ENCODE measurements at regions not wholly inside any gene's neighbourhood (a gene's known extent, or its start where the extent isn't known, plus 50 kb on each side); places are given as distances from the start of the nearest gene placed in this dataset.

DNA sequence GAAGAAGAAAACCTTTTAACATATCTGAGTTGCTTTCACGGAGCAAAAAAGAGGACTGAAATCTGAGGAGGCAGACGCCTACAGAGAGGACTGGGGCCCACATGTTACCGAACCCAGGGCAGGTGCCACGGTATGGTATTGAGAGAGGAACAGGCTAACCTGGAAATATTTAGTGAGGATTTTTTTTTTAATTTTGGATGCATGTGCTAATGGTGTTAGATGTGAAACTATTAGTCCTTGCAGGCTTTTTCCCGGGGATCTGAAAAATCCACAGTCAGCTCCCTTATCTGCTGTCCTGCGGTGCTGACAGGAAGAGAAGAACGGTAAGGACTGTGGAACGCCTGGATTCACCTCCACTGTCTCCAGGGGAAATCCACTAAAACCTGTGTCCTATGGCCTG, 819.7 kb downstream of the TMEM121 start:
- TF ChIP-seq, protein P1, sequence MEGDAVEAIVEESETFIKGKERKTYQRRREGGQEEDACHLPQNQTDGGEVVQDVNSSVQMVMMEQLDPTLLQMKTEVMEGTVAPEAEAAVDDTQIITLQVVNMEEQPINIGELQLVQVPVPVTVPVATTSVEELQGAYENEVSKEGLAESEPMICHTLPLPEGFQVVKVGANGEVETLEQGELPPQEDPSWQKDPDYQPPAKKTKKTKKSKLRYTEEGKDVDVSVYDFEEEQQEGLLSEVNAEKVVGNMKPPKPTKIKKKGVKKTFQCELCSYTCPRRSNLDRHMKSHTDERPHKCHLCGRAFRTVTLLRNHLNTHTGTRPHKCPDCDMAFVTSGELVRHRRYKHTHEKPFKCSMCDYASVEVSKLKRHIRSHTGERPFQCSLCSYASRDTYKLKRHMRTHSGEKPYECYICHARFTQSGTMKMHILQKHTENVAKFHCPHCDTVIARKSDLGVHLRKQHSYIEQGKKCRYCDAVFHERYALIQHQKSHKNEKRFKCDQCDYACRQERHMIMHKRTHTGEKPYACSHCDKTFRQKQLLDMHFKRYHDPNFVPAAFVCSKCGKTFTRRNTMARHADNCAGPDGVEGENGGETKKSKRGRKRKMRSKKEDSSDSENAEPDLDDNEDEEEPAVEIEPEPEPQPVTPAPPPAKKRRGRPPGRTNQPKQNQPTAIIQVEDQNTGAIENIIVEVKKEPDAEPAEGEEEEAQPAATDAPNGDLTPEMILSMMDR (conservative IDR thresholded peaks at IDR 0.05; ENCODE audit: low read depth, low read length): no peak
- no peak for TF ChIP-seq EZH2 (IDR thresholded peaks at IDR 0.05; ENCODE audit: borderline replicate concordance, low read depth, low read length, poor library complexity, severe bottlenecking)
